AG04450 (cell line): ENCODE measurements at regions not wholly inside any gene's neighbourhood (a gene's known extent, or its start where the extent isn't known, plus 50 kb on each side); places are given as distances from the start of the nearest gene placed in this dataset.

Experiments
- CTCF ChIA-PET: fragments of 300-600, 350-600 bp; formaldehyde crosslinking; extraction: SDS; loops from one replicate; lab custom pipeline; 2022; ENCODE audit warnings: antibody characterized with exemption, inconsistent platforms; lab: Charles Lee
- POLR2A ChIA-PET: fragments of 350-600 bp; formaldehyde crosslinking; extraction: SDS; loops from one replicate; lab custom pipeline; 2021; ENCODE audit warnings: antibody characterized with exemption, inconsistent platforms; lab: Yijun Ruan, JAX
- DNase-seq: peaks from one replicate; pipeline ENCODE4 v3.0.0-alpha.2; 2011; ENCODE audit warnings: low read depth, low spot score
- H3K27ac ChIP-seq: one replicate; pipeline ENCODE4 v1.5.1; 2012; ENCODE audit warnings: low read depth, low read length, control low read depth
- H3K27me3 ChIP-seq: one replicate; pipeline ENCODE4 v1.6.0; 2012; ENCODE audit warnings: low read length; ENCODE audit not compliant: control insufficient read depth, insufficient read depth
- H3K4me3 ChIP-seq: 2 replicates; pipeline ENCODE4 v1.5.1; 2011; ENCODE audit warnings: mild to moderate bottlenecking, low read depth, low read length, control low read depth
- H3K9me3 ChIP-seq: 2 replicates; pipeline ENCODE4 v1.5.1; 2012; ENCODE audit warnings: low read length; ENCODE audit not compliant: control insufficient read depth, insufficient read depth
- CTCF ChIP-seq: IDR thresholded peaks from 2 replicates; pipeline ENCODE4 v1.5.1; 2011; ENCODE audit warnings: low read depth, low read length, control low read depth, inconsistent platforms

- no peak for TF ChIP-seq CTCF
- CTCF ChIA-PET: no interaction called here
- H3K9me3 ChIP-seq: no peaks in the 10 kb centered on the region
- DNase-seq: no peak
- no peak overlapping the region for H3K27ac ChIP-seq
- no peak overlapping the region for H3K4me3 ChIP-seq
- POLR2A ChIA-PET: no interaction called here
- no peaks in the 10 kb centered on the region for H3K27me3 ChIP-seq
Observed at GRCh38 chr4:127534041-127534825, 98.5 kb upstream of the INTU start.

- Histone ChIP-seq H3K4me3 (no peak overlapping the region), H3K27me3 (no peaks in the 10 kb centered on the region), H3K27ac (no peak overlapping the region), H3K9me3 (no peaks in the 10 kb centered on the region)
- ChIA-PET POLR2A (no interaction called here), CTCF (interaction anchor here (0.6 to 1.4 kb wide), 16 partner anchors 9 to 1621 kb away, joined by 3 to 11 read pairs (median 4); no protein-coding TSS in a partner anchor)
- no peak for TF ChIP-seq CTCF
- DNase-seq: no peak
Observed at GRCh38 chr4:127538016-127538415, 94.7 kb upstream of the INTU start.

- CTCF ChIA-PET: no interaction called here
- POLR2A ChIA-PET: no interaction called here
Observed at GRCh38 chr4:127540497-127541025, 92.2 kb upstream of the INTU start.

GRCh38 chr4:127545271-127545670, 87.5 kb upstream of the INTU start:
- DNase-seq: no peak
- no peaks in the 10 kb centered on the region for H3K9me3 ChIP-seq
- H3K27me3 ChIP-seq: no peaks in the 10 kb centered on the region
- H3K4me3 ChIP-seq: no peak overlapping the region
- CTCF ChIA-PET: no interaction called here
- TF ChIP-seq CTCF: no peak
- POLR2A ChIA-PET: no interaction called here
- no peak overlapping the region for H3K27ac ChIP-seq

More at GRCh38 chr4:127540497-127541025, 92.2 kb upstream of the INTU start:
- Histone ChIP-seq H3K4me3 (no peak overlapping the region), H3K27ac (no peak overlapping the region), H3K27me3 (no peaks in the 10 kb centered on the region), H3K9me3 (no peaks in the 10 kb centered on the region)
- TF ChIP-seq CTCF: no peak
- no peak for DNase-seq
